GM13977 (cell line): ENCODE measurements at regions not wholly inside any gene's neighbourhood (a gene's known extent, or its start where the extent isn't known, plus 50 kb on each side); places are given as distances from the start of the nearest gene placed in this dataset.

ENCODE experiments used
- DNase-seq: peaks from one replicate; pipeline ENCODE4 v3.0.0; 2012; ENCODE audit warnings: low spot score
- CTCF ChIP-seq: IDR thresholded peaks from 2 replicates; pipeline ENCODE4 v1.5.1; 2012; ENCODE audit warnings: mild to moderate bottlenecking, control low read depth; ENCODE audit not compliant: insufficient read depth; ENCODE audit errors: extremely low read depth, missing control alignments
- in situ Hi-C: fragments of 300-500 bp; cut with MboI; formaldehyde crosslinking; loops from one replicate; pipeline ENCODE4 v1.12.0; 2022; ENCODE audit warnings: low sequenced_read_pairs, low pct_unique_long_range_greater_than_20kb, mixed read lengths, inconsistent platforms; ENCODE audit not compliant: unreplicated experiment

- no peak for DNase-seq
- in situ Hi-C loops: no loop called here
- TF ChIP-seq CTCF: no peak
Measured at GRCh38 chr7:153413199-153413539, 639.0 kb upstream of the DPP6 start.

GRCh38 chr7:153413540-153414287 lies 638.5 kb upstream of the DPP6 start:
- TF ChIP-seq CTCF: no peak
- in situ Hi-C loops: no loop called here
- DNase-seq: no peak

- TF ChIP-seq CTCF: no peak
- in situ Hi-C loops: no loop called here
- DNase-seq: no peak
Measured at GRCh38 chr7:153414288-153414629, 637.9 kb upstream of the DPP6 start.

- no peak for TF ChIP-seq CTCF
- DNase-seq: no peak
- in situ Hi-C loops: no loop called here
Measured at GRCh38 chr7:153415632-153416031, 636.6 kb upstream of the DPP6 start.

GRCh38 chr7:153422291-153423209 lies 629.6 kb upstream of the DPP6 start:
- no peak for DNase-seq
- TF ChIP-seq CTCF: no peak
- in situ Hi-C loops: no loop called here

- in situ Hi-C loops: no loop called here
- no peak for TF ChIP-seq CTCF
- DNase-seq: no peak
Measured at GRCh38 chr7:153423210-153423590, 629.0 kb upstream of the DPP6 start.
